Keratinocyte (primary cell): ENCODE measurements at regions not wholly inside any gene's neighbourhood (a gene's known extent, or its start where the extent isn't known, plus 50 kb on each side); places are given as distances from the start of the nearest gene placed in this dataset.
"Not testable (repeated sequence)": the region's sequence is repeated elsewhere in the genome, so short reads cannot be mapped to it uniquely, and the experiment has no call there.

ENCODE experiments used
- EZH2 ChIP-seq: IDR thresholded peaks from one replicate; pipeline ENCODE4 v1.6.1; 2012; ENCODE audit warnings: inconsistent platforms, mild to moderate bottlenecking, low read length, moderate library complexity
- TF ChIP-seq, protein P1 (sequence below), 3 experiments: IDR thresholded peaks in 1 of 3; conservative IDR thresholded peaks in 1 of 3; optimal IDR thresholded peaks in 1 of 3; 2 replicates in 2 of 3; 3 replicates in 1 of 3; pipeline versions ENCODE3 to v1.5.1; 2011; ENCODE audit warnings: low read length in 3 of 3, mild to moderate bottlenecking in 3 of 3, moderate library complexity in 2 of 3, control low read depth in 1 of 3, inconsistent platforms in 1 of 3; ENCODE audit not compliant: insufficient read depth in 2 of 3; ENCODE audit errors: extremely low read depth in 1 of 3

DNA sequence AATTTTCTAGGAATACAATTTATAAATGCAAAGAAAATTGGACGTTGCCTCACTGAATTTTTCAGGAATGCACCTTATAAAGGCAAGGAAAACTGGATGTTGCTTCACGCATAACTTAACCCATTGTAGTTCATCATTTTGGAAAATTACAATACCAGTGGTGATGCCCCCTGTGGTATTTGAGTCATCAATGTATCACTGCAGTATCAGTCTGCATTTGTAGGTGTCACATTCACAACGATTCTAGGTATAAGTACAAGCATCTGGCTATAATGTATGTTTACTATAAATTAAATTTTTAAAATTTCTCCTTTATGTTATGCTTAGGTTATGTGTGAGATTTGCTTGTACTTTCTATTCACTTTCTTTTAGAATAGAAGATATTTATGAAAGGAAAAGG lies 55.9 kb upstream of the KIF2A start:
- TF ChIP-seq, protein P1, sequence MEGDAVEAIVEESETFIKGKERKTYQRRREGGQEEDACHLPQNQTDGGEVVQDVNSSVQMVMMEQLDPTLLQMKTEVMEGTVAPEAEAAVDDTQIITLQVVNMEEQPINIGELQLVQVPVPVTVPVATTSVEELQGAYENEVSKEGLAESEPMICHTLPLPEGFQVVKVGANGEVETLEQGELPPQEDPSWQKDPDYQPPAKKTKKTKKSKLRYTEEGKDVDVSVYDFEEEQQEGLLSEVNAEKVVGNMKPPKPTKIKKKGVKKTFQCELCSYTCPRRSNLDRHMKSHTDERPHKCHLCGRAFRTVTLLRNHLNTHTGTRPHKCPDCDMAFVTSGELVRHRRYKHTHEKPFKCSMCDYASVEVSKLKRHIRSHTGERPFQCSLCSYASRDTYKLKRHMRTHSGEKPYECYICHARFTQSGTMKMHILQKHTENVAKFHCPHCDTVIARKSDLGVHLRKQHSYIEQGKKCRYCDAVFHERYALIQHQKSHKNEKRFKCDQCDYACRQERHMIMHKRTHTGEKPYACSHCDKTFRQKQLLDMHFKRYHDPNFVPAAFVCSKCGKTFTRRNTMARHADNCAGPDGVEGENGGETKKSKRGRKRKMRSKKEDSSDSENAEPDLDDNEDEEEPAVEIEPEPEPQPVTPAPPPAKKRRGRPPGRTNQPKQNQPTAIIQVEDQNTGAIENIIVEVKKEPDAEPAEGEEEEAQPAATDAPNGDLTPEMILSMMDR (optimal IDR thresholded peaks at IDR 0.05 in 1 of 3, IDR thresholded peaks at IDR 0.05 in 1 of 3, conservative IDR thresholded peaks at IDR 0.05 in 1 of 3; ENCODE audit: extremely low read depth in 1 of 3, insufficient read depth in 2 of 3, low read length in 3 of 3): not testable (repeated sequence)
- TF ChIP-seq EZH2: not testable (repeated sequence)
